NOMO-1 treated with dmso at 0.1 percent for 144 hours (cell line): ENCODE measurements at regions not wholly inside any gene's neighbourhood (a gene's known extent, or its start where the extent isn't known, plus 50 kb on each side); places are given as distances from the start of the nearest gene placed in this dataset.
"Not testable (repeated sequence)": the region's sequence is repeated elsewhere in the genome, so short reads cannot be mapped to it uniquely, and the experiment has no call there.

Experiments used
- DNase-seq: peaks from one replicate; lab custom pipeline; 2025; ENCODE audit not compliant: unreplicated experiment; lab: John Stamatoyannopoulos, UW

DNA sequence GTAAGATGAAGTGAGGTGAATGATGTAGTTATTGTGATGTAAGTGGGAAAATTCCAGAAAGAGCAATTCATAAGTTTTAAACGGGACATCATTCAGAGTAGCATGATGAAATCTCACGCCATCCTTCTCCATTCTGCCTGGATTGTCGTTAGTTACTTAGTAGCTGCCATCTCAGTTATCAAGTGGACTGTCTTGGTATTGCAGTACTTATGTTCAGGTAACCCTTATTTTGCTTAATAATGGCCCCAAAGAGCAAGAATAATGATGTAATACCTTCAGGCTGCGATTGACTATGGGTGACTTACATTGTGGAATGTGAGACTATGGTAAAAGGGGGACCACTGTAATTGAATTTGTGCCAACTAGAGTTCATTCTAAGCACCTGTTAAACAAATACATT lies 234.1 kb upstream of the TOM1L1 start:
- DNase-seq: no peak

- DNase-seq: no peak
Observed at GRCh38 chr17:54678158-54678557, 222.5 kb upstream of the TOM1L1 start.

- DNase-seq: no peak
Observed at GRCh38 chr17:54680410-54680809, 220.2 kb upstream of the TOM1L1 start.

DNA sequence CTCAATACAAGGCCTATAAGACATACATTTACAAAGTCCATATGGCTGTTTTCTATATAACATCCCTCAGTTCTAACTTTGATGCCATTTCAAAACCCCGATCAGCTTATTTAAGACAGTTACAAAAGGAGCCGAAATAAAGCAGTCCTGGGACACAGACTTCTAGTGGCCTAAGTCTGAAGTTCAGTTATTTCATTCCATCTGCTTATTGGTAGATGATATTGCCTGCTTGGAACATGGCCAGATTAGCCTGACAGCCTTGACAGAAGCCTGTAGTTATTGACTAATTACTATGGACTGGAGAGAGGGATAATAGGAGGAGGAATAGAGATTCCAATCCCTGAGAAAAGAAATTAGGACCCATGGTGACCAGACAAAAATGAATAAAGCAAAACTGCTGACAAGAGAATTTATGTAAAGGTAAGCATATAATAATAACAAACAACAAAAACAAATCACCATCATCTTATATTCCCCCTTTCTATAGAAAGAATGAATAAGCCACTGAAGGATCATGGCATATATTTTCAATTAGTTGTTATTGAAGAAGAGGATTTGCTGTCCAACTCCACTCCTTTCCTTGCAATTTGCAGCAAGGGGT lies 206.3 kb upstream of the TOM1L1 start:
- DNase-seq: no peak

- not testable (repeated sequence) for DNase-seq
Observed at GRCh38 chr17:54712798-54713197, 187.9 kb upstream of the TOM1L1 start.

DNA sequence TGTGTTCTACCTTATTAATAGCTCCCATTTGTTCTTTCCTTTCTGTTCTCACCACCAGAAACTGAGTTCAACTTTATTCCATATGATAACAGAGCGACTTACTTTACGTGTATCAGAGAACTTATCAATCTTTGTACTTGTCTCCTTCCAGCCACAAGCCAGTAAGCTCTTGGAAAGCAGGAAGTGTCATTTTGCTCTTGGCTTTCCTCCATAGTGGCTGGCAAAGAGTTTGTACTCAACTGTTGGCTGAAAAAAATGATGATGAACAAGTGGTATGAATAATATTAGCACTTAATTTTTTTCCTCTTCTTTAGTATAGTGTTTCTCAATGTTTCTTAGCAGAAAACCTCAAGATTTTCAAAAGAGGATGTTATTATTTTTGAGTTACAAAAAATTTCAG lies 182.4 kb upstream of the TOM1L1 start:
- DNase-seq: no peak

DNA sequence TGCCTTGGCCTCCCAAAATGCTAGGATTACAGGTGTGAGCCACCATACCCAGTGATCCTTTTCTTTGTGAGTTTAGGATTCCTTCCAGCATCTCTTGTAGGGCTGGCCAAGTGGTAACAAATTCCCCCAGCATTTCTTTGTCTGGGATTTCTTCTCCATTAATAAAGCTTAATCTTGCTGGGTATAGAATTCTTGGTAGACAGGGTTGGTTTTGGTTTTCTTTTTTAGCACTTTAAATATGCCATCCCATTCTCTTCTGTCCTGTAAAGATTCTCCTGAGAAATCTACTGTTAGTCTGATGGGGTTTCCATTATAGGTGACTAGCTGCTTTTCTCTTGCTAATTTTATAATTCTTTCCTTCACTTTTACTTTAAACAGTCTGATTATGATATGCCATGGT lies 173.0 kb upstream of the TOM1L1 start:
- DNase-seq: no peak

DNA sequence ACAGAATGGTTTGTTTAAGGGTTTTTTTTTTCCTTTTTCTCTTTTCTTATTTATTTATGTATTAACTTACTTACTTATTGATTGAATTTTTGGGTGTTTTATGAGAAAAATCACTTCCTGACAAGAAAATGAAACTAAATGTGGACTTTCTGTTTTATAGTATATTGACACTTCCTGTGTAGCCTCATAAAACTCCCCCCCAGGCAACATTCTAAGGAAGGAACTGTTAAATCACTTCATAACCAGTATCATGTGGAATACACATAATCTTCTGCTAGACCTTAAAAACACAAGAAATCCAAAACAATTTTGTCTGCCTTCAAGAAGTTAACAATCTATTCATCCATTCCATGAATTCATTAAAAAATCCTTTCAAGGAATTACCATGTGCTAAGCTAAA lies 164.1 kb upstream of the TOM1L1 start:
- DNase-seq: no peak

GRCh38 chr17:54738496-54738895 lies 162.2 kb upstream of the TOM1L1 start:
- no peak for DNase-seq

GRCh38 chr17:54744750-54745149 lies 155.9 kb upstream of the TOM1L1 start:
- DNase-seq: no peak

GRCh38 chr17:54745239-54745638 lies 155.4 kb upstream of the TOM1L1 start:
- DNase-seq: no peak

GRCh38 chr17:54745862-54746261 lies 154.8 kb upstream of the TOM1L1 start:
- DNase-seq: no peak

DNA sequence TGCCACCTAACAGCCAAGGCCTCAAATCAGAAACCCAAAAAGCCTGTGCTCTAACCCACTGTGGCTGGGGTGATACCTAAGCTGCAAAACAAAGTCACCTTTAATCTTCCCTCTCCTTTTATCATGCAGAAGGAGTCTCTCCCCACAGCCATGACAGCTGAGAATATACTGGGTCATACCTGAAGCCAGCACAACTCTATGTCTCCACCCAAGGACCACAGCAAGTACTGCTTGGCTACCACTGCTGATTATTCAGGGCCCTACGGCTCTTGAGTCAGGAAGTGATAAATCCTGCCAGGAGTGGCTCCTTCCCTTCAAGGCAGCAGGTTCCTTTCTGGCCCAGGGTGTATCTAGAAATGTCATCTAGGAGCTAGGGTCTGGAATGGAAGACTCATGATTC lies 151.5 kb upstream of the TOM1L1 start:
- no peak for DNase-seq

GRCh38 chr17:54754560-54754959 lies 146.1 kb upstream of the TOM1L1 start:
- no peak for DNase-seq

- no peak for DNase-seq
Observed at GRCh38 chr17:54760836-54761235, 139.8 kb upstream of the TOM1L1 start.

- no peak for DNase-seq
Observed at GRCh38 chr17:54770836-54771235, 129.8 kb upstream of the TOM1L1 start.

GRCh38 chr17:54771409-54771915 lies 129.2 kb upstream of the TOM1L1 start:
- DNase-seq: no peak

DNA sequence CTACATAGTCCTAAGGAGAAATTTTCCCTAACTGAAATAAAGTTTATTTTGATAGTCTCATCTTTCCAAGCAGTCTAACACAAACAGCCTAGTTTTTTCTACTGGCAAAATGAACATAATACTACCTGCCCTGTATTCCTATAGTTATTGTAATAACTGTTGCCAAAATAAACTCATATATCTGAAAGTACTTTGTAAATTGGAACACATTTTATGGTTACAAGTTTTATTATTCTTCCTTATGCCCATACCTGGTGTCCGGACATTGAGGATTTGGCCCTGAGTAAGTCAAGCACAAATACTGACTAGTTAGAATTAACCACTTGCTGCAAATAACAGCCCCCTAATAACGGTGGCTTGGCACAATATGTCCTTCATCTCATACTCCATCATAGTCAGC lies 120.4 kb upstream of the TOM1L1 start:
- no peak for DNase-seq

GRCh38 chr17:54781389-54781788 lies 119.3 kb upstream of the TOM1L1 start:
- DNase-seq: no peak

GRCh38 chr17:54784305-54784704 lies 116.3 kb upstream of the TOM1L1 start:
- DNase-seq: no peak

- no peak for DNase-seq
Observed at GRCh38 chr17:54785643-54786268, 114.9 kb upstream of the TOM1L1 start.

DNA sequence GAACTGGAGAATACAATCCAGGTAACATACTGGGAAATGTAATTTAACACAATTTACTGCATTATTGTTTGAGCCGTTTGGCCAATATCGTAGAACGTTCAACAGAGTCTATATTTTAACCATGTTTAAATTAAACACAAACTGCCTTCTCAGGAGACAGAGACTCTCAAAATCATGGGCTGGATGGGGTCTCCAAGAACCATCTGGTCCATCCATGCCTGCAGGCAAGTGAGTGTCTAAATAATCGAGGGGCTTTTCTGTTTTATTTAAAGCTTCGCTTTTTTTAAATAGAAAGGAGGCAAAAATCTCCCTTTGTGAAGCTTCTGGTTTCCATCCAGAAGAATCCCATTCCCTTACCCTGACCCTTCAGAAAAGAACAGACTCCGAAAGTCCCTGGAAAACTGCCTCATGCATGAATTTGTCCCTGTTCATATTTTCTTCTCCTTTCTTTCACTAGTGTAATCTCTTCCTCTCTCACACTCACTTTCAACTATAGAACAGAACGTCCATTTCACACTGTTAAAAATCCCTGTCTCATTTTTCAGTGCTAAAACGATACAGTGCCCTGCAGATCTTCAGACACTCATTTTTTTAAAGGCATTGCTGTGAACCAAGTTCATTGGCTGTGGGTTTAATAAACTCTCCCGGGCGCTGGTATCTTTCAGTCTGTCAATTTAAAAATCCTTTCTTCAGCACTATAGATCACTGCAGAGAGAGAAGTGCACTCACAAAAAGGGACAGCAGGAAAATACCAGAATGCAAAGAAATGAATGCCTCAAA lies 111.4 kb upstream of the TOM1L1 start:
- no peak for DNase-seq
